HG02884 (cell line): ENCODE measurements at regions not wholly inside any gene's neighbourhood (a gene's known extent, or its start where the extent isn't known, plus 50 kb on each side); places are given as distances from the start of the nearest gene placed in this dataset.

Source experiments
- ATAC-seq: cut with Tn5 transposase; IDR thresholded peaks from one replicate; pipeline ENCODE4 v1.9.1; 2021; ENCODE audit warnings: mild to moderate bottlenecking, moderate library complexity; ENCODE audit not compliant: unreplicated experiment

- no peak for ATAC-seq
These were observed 68.0 kb upstream of the PCDH15 start for GRCh38 chr10:54869022-54869421.

- ATAC-seq: no peak
These were observed 65.6 kb upstream of the PCDH15 start for GRCh38 chr10:54866666-54867065.

DNA sequence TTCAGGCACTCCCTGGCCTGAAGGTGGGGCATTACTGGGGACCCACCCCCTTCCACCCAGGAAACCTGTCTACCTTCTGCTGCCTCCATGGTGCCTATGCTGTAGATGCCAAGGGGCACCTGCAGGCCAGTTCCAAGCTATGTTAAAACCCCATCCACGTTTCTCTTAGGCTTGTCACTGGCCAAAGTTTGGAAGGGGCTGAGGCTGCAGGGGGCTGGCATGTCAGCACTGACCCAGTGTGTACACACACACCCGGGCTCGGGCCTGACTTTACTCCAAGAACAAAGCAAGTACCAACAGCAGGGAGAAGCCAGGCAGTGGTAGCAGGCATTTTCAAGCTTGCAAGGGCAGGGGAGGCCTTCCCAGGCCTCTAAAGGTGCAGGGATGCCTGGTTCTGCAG is 53.8 kb upstream of the PCDH15 start:
- no peak for ATAC-seq

DNA sequence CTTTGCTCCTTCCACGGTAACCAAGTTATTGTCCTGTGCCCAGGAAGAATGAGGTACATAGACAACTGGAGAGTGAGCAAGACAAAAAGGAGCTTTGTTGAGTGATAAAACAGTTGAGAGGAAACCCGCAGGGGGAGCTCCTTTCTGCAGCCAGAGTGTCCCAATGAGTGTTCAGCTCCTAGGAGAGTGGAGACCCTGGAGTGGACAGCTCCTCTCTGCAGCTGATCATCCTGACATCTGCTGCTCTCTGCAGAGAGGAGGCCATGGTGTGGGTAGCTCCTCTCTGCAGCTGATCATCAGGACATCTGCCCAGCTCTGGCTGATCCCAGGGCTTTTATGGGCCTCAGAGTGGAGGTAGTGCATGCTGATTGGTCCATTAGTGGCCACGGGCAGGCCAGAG is 53.4 kb upstream of the PCDH15 start:
- ATAC-seq: no peak

GRCh38 chr10:54853883-54854282 is 52.9 kb upstream of the PCDH15 start:
- no peak for ATAC-seq
